HG02610 (cell line): ENCODE measurements at regions not wholly inside any gene's neighbourhood (a gene's known extent, or its start where the extent isn't known, plus 50 kb on each side); places are given as distances from the start of the nearest gene placed in this dataset.

Source experiments
- ATAC-seq: cut with Tn5 transposase; IDR thresholded peaks from one replicate; pipeline ENCODE4 v1.9.1; 2021; ENCODE audit warnings: mild to moderate bottlenecking, moderate library complexity; ENCODE audit not compliant: unreplicated experiment

DNA sequence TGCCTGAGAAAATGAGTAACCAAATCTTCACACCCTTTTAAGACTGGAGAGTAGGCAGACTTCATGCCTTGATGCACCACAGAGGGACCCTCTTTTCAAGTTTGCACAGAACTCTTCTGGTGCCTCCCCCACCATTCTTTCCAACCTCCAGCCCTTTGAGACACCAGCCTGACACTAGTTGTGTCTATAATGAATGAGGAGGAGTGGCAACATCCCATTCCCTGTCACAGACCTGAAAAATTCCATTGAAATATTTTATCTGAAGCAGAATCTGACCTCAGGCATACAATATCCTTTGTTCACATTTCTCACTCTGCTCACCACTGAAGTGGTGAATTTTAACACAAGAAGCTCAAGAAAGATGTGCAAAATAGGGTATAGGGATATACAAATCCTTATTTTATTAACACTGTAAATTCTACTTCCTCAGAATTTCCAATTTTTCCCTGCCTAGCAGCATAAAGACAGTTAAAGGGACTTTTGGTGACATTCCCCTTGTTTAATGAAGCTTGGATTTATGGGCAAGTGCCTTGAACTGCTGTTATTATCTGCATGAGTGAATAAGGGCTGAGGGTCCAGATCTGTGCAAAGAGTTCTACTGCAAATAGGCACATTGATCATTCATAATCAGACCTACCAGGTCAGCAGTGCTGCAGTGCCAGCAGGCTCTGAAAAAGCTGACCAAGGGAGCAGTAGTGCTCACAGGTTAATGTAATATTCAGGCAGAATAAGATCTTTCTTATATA lies 149.9 kb upstream of the PAQR3 start:
- ATAC-seq, result no peak

DNA sequence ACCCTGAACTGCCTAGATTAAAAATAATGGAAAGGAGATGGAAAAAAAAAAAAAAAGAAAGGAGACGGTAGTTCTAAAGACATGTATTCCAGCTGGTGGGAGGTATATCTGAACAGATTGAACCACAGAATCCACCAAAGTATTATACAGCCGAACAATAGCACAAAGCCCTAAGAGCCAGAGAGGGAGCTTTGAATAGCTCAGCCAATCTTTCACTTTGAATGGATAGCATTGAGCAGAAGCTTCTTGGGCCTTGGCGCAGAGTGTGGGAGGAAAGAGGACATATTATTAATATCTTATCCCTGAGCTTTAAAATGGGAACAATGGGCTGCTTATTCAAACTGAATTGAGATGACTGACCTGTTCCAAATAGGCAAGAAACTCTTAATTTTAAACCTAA lies 147.8 kb upstream of the PAQR3 start:
- ATAC-seq, result no peak

DNA sequence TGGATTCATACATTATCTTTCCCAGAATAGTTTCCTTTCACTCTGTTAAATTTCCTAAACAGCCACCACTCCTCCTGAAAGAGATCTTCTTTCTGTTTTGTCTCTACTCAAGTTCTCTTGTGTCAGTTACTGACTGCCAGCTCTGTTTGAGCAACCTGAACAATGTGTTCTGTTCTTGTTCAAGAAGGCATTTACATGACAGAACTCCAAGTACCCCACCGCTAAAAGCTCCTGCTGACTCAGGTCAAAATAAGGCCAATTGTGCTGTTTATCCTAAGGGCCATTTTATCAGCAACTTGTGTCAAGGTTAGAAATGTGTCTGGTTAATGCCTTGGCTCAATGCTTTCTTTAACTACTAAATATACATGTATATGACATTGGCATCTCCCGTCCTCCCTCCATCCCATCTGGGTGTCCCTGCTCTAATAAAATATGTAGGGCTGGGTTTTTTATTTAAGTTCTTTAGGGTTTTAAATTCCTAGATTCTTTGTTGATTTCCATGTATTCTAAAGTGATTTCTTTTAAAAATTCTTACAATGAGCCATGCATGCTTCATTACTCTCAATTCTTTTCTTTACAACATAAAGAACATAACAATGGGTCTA lies 144.3 kb upstream of the PAQR3 start:
- ATAC-seq, result no peak

- no peak for ATAC-seq
These were observed 143.8 kb upstream of the PAQR3 start for GRCh38 chr4:79082997-79083396.

GRCh38 chr4:79081973-79082372 lies 142.7 kb upstream of the PAQR3 start:
- ATAC-seq, result no peak

DNA sequence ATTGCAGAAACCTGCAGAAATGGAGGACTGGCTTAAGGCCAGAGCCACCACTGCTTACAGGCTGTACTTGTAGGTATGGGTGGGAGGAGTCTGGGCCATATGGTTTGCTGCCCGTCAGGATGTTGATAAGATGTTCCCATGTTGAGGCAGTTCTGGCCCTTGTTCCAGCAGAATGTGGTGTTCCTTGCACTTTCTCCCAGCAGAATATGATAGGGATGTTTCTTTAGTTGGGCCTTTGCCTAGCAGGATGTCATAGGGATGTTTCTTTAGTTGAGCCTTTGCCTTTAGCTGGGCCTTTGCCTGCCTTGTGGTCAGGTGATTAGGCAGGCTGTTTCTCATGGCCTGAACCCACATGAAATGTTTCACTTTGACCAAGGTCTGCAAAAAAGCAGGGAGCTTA lies 139.1 kb upstream of the PAQR3 start:
- ATAC-seq, result no peak

- ATAC-seq, result no peak
These were observed 134.8 kb upstream of the PAQR3 start for GRCh38 chr4:79074040-79074439.

DNA sequence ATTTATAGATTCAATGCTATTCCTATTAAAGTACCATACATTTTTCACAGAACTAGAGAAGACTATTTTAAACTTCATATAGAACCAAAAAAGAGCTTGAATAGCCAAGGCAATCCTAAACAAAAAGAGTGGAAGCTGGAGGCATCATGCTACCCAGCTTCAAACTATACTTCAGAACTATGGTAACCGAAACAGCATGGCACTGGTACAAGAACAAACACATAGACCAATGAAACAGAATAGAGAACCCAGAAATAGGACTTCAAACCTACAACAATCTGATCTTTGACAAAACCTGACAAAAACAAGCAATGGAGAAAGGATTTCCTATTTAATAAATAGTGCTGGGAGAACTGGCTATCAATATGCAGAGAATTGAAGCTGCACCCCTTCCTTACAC lies 134.2 kb upstream of the PAQR3 start:
- no peak for ATAC-seq

- no peak for ATAC-seq
These were observed 126.0 kb upstream of the PAQR3 start for GRCh38 chr4:79065262-79065661.

GRCh38 chr4:79064806-79065205 lies 125.6 kb upstream of the PAQR3 start:
- ATAC-seq, result no peak

GRCh38 chr4:79059631-79060399 lies 120.6 kb upstream of the PAQR3 start:
- ATAC-seq, result no peak

DNA sequence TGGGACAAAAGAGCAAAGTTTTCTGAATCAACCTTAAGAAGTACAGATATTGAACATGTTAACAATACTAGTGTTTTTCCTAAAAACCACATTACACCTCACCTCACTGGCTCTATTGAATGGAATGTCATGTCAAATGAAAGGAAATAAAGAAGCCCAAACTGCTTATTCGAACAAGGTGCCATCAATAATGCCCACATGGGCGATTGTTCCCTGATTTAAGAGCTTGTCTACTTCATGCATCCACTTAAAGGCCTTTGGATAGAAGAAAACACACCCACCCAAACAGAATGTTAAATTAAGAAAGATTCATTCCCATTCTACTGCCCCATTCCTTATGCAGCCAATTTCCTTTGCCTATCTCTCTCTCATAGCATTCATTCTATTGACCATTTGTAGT lies 118.5 kb upstream of the PAQR3 start:
- no peak for ATAC-seq

GRCh38 chr4:79053754-79054153 lies 114.5 kb upstream of the PAQR3 start:
- no peak for ATAC-seq

DNA sequence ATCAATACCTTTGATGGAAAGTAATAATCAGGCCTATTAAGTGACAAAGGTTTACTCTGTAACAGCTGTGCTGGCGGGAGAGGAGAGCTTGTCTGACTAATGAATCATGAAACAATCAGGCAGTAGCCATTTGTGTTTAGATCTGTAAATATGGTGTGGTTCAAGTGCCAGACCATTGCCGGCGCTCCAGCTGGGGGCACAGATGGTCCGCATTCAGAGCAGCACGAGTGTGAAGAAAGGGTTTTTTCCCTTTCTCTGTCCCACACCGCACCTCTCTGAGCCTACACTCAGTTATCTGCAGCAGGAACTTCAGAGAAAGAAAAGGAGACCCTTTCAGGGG lies 111.3 kb upstream of the PAQR3 start:
- no peak for ATAC-seq

DNA sequence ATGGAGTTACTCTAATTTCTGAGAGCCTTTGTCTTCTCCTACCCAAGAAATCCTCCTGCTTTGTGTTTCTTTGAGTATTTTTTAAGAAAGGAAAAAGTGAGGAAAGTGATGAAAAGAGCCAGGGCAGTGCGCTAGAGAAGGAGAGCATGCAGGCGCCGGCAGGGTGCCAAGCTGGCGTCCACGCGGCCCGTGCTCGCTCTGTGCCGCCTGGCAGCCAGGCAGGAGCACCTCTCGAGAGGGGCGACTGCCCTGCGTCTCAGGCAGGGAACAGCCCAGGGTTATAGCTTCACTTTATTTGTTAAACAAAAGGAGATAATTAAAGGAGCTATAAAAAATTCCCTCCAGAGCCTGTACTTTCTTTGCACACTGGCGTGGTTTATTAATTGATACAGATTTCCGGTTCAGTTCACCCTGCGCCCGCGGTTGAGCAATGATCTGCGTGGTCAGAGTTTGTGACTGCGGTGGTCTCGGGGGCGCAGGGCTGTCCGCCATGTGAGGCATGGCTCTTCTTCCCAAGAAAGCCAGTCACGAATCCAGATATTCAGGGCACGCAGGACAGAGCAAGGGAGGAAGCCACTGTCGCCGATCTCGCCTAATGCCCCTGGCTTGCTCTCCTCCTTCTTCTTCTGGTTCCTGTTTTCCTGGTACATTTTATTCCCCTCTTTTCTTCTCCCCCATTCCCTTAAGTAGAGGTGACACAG lies 110.8 kb upstream of the PAQR3 start:
- no peak for ATAC-seq

GRCh38 chr4:79048878-79049277 lies 109.6 kb upstream of the PAQR3 start:
- ATAC-seq, result no peak

DNA sequence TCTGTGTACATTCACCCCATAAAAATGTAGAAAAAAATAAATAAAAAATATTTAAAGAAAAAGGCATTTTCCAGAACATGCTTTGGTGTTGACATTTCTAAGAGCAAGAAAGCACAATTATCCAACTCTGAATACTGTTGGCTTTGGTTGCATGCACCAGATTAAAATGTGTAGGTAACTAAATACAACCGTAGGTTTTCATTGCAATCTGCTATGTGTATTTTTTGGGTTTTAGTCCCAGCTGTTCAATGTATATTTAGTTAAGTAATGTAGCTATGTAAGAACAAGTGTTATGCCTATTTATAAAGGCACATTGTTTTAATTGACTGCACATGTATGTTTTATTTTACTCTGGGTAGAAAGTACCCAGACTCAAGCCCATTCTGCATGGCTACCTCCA lies 108.1 kb upstream of the PAQR3 start:
- no peak for ATAC-seq

DNA sequence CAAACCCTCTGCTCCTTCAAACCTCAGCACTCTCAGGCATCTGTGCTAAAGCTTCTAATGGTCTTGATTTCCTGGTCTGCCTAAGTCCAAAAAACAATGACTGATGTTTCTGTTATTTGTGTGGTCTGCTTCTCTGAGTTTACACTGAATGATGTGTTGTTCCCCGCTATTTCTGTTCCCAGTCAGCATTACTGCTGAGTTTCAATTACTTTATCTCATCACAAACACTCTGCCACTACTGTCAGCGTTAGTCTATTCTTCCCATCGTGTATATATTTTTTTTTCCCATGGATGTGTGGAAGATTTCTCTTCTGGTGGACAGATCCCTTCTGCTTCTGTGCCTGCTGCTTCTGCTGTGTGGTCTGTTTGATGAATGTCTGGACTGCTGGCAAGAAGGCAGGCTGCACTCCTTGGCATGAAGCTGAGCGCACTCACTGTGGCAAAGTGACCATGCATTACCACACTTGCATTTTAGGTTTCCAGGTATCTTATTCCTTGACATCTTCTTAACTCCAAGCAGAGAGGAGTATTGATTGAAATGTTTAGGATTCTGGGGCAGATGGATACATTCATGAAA lies 106.9 kb upstream of the PAQR3 start:
- ATAC-seq, result no peak

DNA sequence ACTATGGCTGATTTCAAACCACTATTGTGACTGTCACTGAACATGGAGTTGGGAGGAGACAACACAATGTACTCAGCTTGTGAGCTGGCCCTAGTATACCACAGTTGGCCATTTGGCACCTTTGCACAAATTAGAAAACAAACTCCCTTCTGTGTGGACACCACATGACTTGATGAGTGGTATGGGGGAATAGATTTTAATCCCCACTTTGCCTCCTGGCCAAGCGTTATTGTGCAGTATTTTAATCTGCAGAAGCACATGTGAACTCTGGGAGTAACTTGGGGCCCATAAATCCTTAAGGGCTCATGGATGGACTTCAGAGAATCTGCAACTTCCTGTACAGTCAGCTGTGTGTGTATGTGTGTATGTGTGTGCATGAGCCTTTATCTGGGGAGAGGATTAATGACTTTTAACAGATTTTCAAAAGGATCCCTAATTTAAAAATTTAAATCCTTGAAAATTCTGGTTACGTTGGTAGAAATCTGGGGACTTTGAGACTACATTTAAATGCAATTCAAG lies 105.0 kb upstream of the PAQR3 start:
- no peak for ATAC-seq

GRCh38 chr4:79043138-79043537 lies 103.9 kb upstream of the PAQR3 start:
- no peak for ATAC-seq

- ATAC-seq, result no peak
These were observed 102.9 kb upstream of the PAQR3 start for GRCh38 chr4:79042079-79042674.
